HEK293 (cell line): ENCODE measurements at regions not wholly inside any gene's neighbourhood (a gene's known extent, or its start where the extent isn't known, plus 50 kb on each side); places are given as distances from the start of the nearest gene placed in this dataset.

ENCODE experiments used
- ATF2 ChIP-seq: fragments of 450-650 bp; formaldehyde crosslinking; IDR thresholded peaks from 2 replicates; pipeline ENCODE4 v1.5.1; 2016; ENCODE audit warnings: missing biosample characterization, missing genetic modification characterization, low read depth
- OVOL3 ChIP-seq: fragments of 450-650 bp; formaldehyde crosslinking; IDR thresholded peaks from 2 replicates; pipeline ENCODE4 v1.5.1; 2016; ENCODE audit warnings: missing biosample characterization, missing genetic modification characterization
- SP7 ChIP-seq: fragments of 450-650 bp; formaldehyde crosslinking; IDR thresholded peaks from 2 replicates; pipeline ENCODE4 v1.5.1; 2016; ENCODE audit warnings: missing biosample characterization, missing genetic modification characterization
- ZNF37A ChIP-seq: fragments of 450-650 bp; IDR thresholded peaks from 2 replicates; pipeline ENCODE4 v1.5.1; 2018; ENCODE audit warnings: missing biosample characterization, missing genetic modification characterization
- ZNF394 ChIP-seq: fragments of 450-650 bp; formaldehyde crosslinking; IDR thresholded peaks from 2 replicates; pipeline ENCODE4 v1.5.1; 2016; ENCODE audit warnings: missing biosample characterization, missing genetic modification characterization, mild to moderate bottlenecking, moderate library complexity, borderline replicate concordance
- ZNF423 ChIP-seq: fragments of 450-650 bp; formaldehyde crosslinking; IDR thresholded peaks from 2 replicates; pipeline ENCODE4 v1.5.1; 2016; ENCODE audit warnings: missing biosample characterization, missing genetic modification characterization
- ZNF549 ChIP-seq: fragments of 450-650 bp; IDR thresholded peaks from 2 replicates; pipeline ENCODE4 v1.5.1; 2018; ENCODE audit warnings: missing biosample characterization, missing genetic modification characterization, mild to moderate bottlenecking, inconsistent platforms, moderate library complexity
- ZNF629 ChIP-seq: fragments of 450-650 bp; formaldehyde crosslinking; IDR thresholded peaks from 2 replicates; pipeline ENCODE4 v1.5.1; 2017; ENCODE audit warnings: missing biosample characterization, missing genetic modification characterization
- ZNF639 ChIP-seq: fragments of 450-650 bp; formaldehyde crosslinking; IDR thresholded peaks from 2 replicates; pipeline ENCODE4 v1.5.1; 2016; ENCODE audit warnings: missing biosample characterization, missing genetic modification characterization
- ZNF664 ChIP-seq: fragments of 450-650 bp; formaldehyde crosslinking; IDR thresholded peaks from 2 replicates; pipeline ENCODE4 v1.5.1; 2016; ENCODE audit warnings: missing biosample characterization, missing genetic modification characterization
- ZSCAN16 ChIP-seq: fragments of 450-650 bp; formaldehyde crosslinking; IDR thresholded peaks from 2 replicates; pipeline ENCODE4 v1.5.1; 2016; ENCODE audit warnings: missing biosample characterization, missing genetic modification characterization
- TF ChIP-seq, protein P1 (sequence below): fragments of 450-650 bp; formaldehyde crosslinking; IDR thresholded peaks from 2 replicates; pipeline ENCODE4 v1.5.1; 2016; ENCODE audit warnings: missing biosample characterization, missing genetic modification characterization
- TF ChIP-seq, protein P2 (sequence below): fragments of 450-650 bp; formaldehyde crosslinking; IDR thresholded peaks from 2 replicates; pipeline ENCODE4 v1.5.1; 2016; ENCODE audit warnings: missing biosample characterization, missing genetic modification characterization

DNA sequence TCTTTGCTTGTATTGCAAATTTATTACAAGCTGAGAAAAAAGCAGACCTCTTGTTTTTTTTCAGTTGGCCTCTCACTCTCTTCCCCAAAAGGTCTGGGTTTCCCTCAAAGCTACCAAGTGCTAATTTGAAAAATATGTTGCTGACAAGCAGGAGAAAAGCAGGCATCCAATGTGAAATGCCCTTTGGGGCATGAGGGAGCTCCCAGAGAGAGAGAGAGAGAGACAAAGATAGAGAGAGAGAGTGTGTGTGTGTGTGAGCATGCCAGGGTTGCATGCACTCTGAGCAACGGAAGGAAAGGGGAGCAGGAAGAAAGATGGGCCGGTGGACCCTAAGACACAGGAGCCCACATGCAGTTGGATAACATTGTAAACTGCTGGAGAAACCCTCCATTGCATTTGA is 358.4 kb downstream of the TMEM38B start:
- TF ChIP-seq ZNF629 (tag by site-specific recombination) (no peak), ZNF37A (no peak), ZSCAN16 (tag by site-specific recombination) (no peak), ZNF549 (no peak), ZNF639 (no peak), ZNF423 (tag by site-specific recombination) (no peak), SP7 (tag by site-specific recombination) (no peak), ZNF394 (no peak), ZNF664 (tag by site-specific recombination) (no peak), OVOL3 (tag by site-specific recombination) (no peak), ATF2 (tag by site-specific recombination) (no peak)
- TF ChIP-seq, protein P1, sequence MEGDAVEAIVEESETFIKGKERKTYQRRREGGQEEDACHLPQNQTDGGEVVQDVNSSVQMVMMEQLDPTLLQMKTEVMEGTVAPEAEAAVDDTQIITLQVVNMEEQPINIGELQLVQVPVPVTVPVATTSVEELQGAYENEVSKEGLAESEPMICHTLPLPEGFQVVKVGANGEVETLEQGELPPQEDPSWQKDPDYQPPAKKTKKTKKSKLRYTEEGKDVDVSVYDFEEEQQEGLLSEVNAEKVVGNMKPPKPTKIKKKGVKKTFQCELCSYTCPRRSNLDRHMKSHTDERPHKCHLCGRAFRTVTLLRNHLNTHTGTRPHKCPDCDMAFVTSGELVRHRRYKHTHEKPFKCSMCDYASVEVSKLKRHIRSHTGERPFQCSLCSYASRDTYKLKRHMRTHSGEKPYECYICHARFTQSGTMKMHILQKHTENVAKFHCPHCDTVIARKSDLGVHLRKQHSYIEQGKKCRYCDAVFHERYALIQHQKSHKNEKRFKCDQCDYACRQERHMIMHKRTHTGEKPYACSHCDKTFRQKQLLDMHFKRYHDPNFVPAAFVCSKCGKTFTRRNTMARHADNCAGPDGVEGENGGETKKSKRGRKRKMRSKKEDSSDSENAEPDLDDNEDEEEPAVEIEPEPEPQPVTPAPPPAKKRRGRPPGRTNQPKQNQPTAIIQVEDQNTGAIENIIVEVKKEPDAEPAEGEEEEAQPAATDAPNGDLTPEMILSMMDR (tag by site-specific recombination), result no peak
- TF ChIP-seq, protein P2, sequence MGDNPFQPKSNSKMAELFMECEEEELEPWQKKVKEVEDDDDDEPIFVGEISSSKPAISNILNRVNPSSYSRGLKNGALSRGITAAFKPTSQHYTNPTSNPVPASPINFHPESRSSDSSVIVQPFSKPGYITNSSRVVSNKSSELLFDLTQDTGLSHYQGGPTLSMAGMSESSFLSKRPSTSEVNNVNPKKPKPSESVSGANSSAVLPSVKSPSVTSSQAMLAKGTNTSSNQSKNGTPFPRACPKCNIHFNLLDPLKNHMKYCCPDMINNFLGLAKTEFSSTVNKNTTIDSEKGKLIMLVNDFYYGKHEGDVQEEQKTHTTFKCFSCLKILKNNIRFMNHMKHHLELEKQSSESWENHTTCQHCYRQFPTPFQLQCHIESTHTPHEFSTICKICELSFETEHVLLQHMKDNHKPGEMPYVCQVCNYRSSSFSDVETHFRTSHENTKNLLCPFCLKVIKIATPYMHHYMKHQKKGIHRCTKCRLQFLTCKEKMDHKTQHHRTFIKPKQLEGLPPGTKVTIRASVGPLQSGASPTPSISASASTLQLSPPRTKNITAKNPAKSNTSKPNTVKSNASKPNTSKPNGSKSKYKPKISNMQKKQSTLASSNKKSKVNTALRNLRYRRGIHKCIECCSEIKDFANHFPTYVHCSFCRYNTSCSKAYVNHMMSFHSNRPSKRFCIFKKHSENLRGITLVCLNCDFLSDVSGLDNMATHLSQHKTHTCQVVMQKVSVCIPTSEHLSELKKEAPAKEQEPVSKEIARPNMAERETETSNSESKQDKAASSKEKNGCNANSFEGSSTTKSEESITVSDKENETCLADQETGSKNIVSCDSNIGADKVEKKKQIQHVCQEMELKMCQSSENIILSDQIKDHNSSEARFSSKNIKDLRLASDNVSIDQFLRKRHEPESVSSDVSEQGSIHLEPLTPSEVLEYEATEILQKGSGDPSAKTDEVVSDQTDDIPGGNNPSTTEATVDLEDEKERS (tag by site-specific recombination), result no peak
